ENCODE measurements at regions not wholly inside any gene's neighbourhood (a gene's known extent, or its start where the extent isn't known, plus 50 kb on each side); places are given as distances from the start of the nearest gene placed in this dataset.

GRCh38 chr11:24198481-24198880 lies 298.4 kb upstream of the LUZP2 start:
- Mint-ChIP-seq H3K27ac (no peak overlapping the region), H3K4me1 (ENCODE audit: low read depth) (no peaks in the 10 kb centered on the region), H3K4me3 (no peak overlapping the region), H3K27me3 (no peaks in the 10 kb centered on the region), H3K36me3 (ENCODE audit: low read depth) (no peaks in the 10 kb centered on the region), H3K9me3 (peaks cover 6% of the 10 kb centered on the region)
- H3K9me3 ChIP-seq (ENCODE audit: control insufficient read depth in 1 of 2, insufficient read depth in 1 of 2, low read length in 2 of 2) = peaks cover 0 to 4% of the 10 kb centered on the region in 2 experiments
- CTCF ChIA-PET = no interaction called here
- intact Hi-C loops (cut with DNase I, micrococcal nuclease) = no loop called here
- TF ChIP-seq CTCF (IDR thresholded peaks at IDR 0.05) = no peak
- DNase-seq (no peak), ATAC-seq (ENCODE audit: poor library complexity) (no peak)
- POLR2A ChIA-PET = no interaction called here
- no peak overlapping the region for H3K4me3 ChIP-seq (ENCODE audit: low read length)
- H3K27ac ChIP-seq (ENCODE audit: low read depth in 1 of 2, low read length in 2 of 2) = no peak overlapping the region
- no peaks in the 10 kb centered on the region for H3K36me3 ChIP-seq (ENCODE audit: insufficient read depth, low read length)
- no peaks in the 10 kb centered on the region for H3K4me1 ChIP-seq (ENCODE audit: insufficient read depth, low read length)
- no peaks in the 10 kb centered on the region for H3K27me3 ChIP-seq (ENCODE audit: control insufficient read depth in 1 of 2, insufficient read depth in 2 of 2, low read length in 2 of 2)

GRCh38 chr11:24199461-24199860 lies 297.4 kb upstream of the LUZP2 start:
- DNase-seq = no peak
- Histone ChIP-seq H3K4me3 (ENCODE audit: low read length) (no peak overlapping the region), H3K4me1 (ENCODE audit: insufficient read depth, low read length) (no peaks in the 10 kb centered on the region), H3K36me3 (ENCODE audit: insufficient read depth, low read length) (no peaks in the 10 kb centered on the region), H3K9me3 (ENCODE audit: control insufficient read depth in 1 of 2, insufficient read depth in 1 of 2, low read length in 2 of 2) (peaks cover 0 to 4% of the 10 kb centered on the region in 2 experiments), H3K27ac (ENCODE audit: low read depth in 1 of 2, low read length in 2 of 2) (no peak overlapping the region), H3K27me3 (ENCODE audit: control insufficient read depth in 1 of 2, insufficient read depth in 2 of 2, low read length in 2 of 2) (no peaks in the 10 kb centered on the region)
- Mint-ChIP-seq H3K36me3 (ENCODE audit: low read depth) (no peaks in the 10 kb centered on the region), H3K4me3 (no peak overlapping the region), H3K27me3 (no peaks in the 10 kb centered on the region), H3K27ac (no peak overlapping the region), H3K9me3 (peaks cover 6% of the 10 kb centered on the region), H3K4me1 (ENCODE audit: low read depth) (no peaks in the 10 kb centered on the region)
- CTCF ChIA-PET = no interaction called here
- intact Hi-C loops (cut with DNase I, micrococcal nuclease) = no loop called here
- no peak for ATAC-seq (ENCODE audit: poor library complexity)
- TF ChIP-seq CTCF (IDR thresholded peaks at IDR 0.05) = no peak
- POLR2A ChIA-PET = no interaction called here

- H3K27ac ChIP-seq (ENCODE audit: low read depth in 1 of 2, low read length in 2 of 2) = no peak overlapping the region
- ATAC-seq (ENCODE audit: poor library complexity) = no peak
- no peak for TF ChIP-seq CTCF (IDR thresholded peaks at IDR 0.05)
- CTCF ChIA-PET = no interaction called here
- H3K36me3 ChIP-seq (ENCODE audit: insufficient read depth, low read length) = no peaks in the 10 kb centered on the region
- Mint-ChIP-seq H3K4me3 (no peak overlapping the region), H3K9me3 (peaks cover 8% of the 10 kb centered on the region), H3K27me3 (no peaks in the 10 kb centered on the region), H3K36me3 (ENCODE audit: low read depth) (no peaks in the 10 kb centered on the region), H3K27ac (no peak overlapping the region), H3K4me1 (ENCODE audit: low read depth) (no peaks in the 10 kb centered on the region)
- H3K9me3 ChIP-seq (ENCODE audit: control insufficient read depth in 1 of 2, insufficient read depth in 1 of 2, low read length in 2 of 2) = peaks cover 0 to 1% of the 10 kb centered on the region in 2 experiments
- intact Hi-C loops (cut with DNase I, micrococcal nuclease) = no loop called here
- DNase-seq = no peak
- H3K27me3 ChIP-seq (ENCODE audit: control insufficient read depth in 1 of 2, insufficient read depth in 2 of 2, low read length in 2 of 2) = no peaks in the 10 kb centered on the region
- POLR2A ChIA-PET = no interaction called here
- H3K4me3 ChIP-seq (ENCODE audit: low read length) = no peak overlapping the region
- no peaks in the 10 kb centered on the region for H3K4me1 ChIP-seq (ENCODE audit: insufficient read depth, low read length)
Measured at GRCh38 chr11:24206030-24206429, 290.8 kb upstream of the LUZP2 start.
